GM23248 (cell line): ENCODE measurements at regions not wholly inside any gene's neighbourhood (a gene's known extent, or its start where the extent isn't known, plus 50 kb on each side); places are given as distances from the start of the nearest gene placed in this dataset.

ENCODE experiments used
- DNase-seq: peaks from one replicate; pipeline ENCODE4 v3.0.0-alpha.2; 2015
- H2AFZ ChIP-seq: fragments of 200-600 bp; sonication (generic); 2 replicates; pipeline ENCODE4 v1.6.1; 2016; ENCODE audit warnings: antibody characterized with exemption
- H3F3A ChIP-seq: fragments of 200-600 bp; sonication (generic); 2 replicates; pipeline ENCODE4 v1.6.1; 2016; ENCODE audit warnings: mild to moderate bottlenecking, antibody characterized with exemption, mixed run types; ENCODE audit not compliant: insufficient read depth
- H3K27ac ChIP-seq: fragments of 200-600 bp; sonication (generic); 2 replicates; pipeline ENCODE4 v1.5.1; 2016; ENCODE audit warnings: mild to moderate bottlenecking
- H3K27me3 ChIP-seq: fragments of 200-600 bp; sonication (generic); replicated peaks from 2 replicates; pipeline ENCODE4 v1.6.1; 2016; ENCODE audit warnings: mild to moderate bottlenecking; ENCODE audit not compliant: insufficient read depth
- H3K36me3 ChIP-seq: fragments of 200-600 bp; sonication (generic); 2 replicates; pipeline ENCODE4 v1.6.1; 2016; ENCODE audit warnings: low read depth, mild to moderate bottlenecking
- H3K4me1 ChIP-seq: fragments of 200-600 bp; sonication (generic); 2 replicates; pipeline ENCODE4 v1.6.1; 2016; ENCODE audit warnings: mild to moderate bottlenecking; ENCODE audit not compliant: insufficient read depth
- H3K4me2 ChIP-seq: fragments of 200-600 bp; sonication (generic); one replicate; pipeline ENCODE4 v1.6.1; 2016; ENCODE audit warnings: mild to moderate bottlenecking; ENCODE audit not compliant: unreplicated experiment
- H3K4me3 ChIP-seq: fragments of 200-600 bp; sonication (generic); 2 replicates; pipeline ENCODE4 v1.5.1; 2016; ENCODE audit warnings: mild to moderate bottlenecking
- H3K79me2 ChIP-seq: fragments of 200-600 bp; sonication (generic); 2 replicates; pipeline ENCODE4 v1.6.1; 2016; ENCODE audit warnings: mild to moderate bottlenecking; ENCODE audit not compliant: insufficient read depth
- H3K9ac ChIP-seq: fragments of 200-600 bp; sonication (generic); 2 replicates; pipeline ENCODE4 v1.6.1; 2016; ENCODE audit warnings: mild to moderate bottlenecking
- H3K9me2 ChIP-seq: fragments of 200-600 bp; sonication (generic); 2 replicates; pipeline ENCODE4 v1.6.1; 2016; ENCODE audit warnings: mixed run types, mild to moderate bottlenecking, moderate library complexity; ENCODE audit not compliant: insufficient read depth
- H3K9me3 ChIP-seq: fragments of 200-600 bp; sonication (generic); one replicate; pipeline ENCODE4 v1.6.1; 2017; ENCODE audit warnings: low read depth
- H4K20me1 ChIP-seq: fragments of 200-600 bp; sonication (generic); 2 replicates; pipeline ENCODE4 v1.6.0; 2016; ENCODE audit not compliant: insufficient read depth
- EZH2 ChIP-seq: fragments of 200-600 bp; sonication (generic); IDR thresholded peaks from 2 replicates; pipeline ENCODE4 v1.6.1; 2018; ENCODE audit warnings: antibody characterized with exemption, mild to moderate bottlenecking; ENCODE audit not compliant: insufficient read depth, poor library complexity, severe bottlenecking
- EZH2phosphoT487 ChIP-seq: fragments of 200-600 bp; sonication (generic); IDR thresholded peaks from 2 replicates; pipeline ENCODE4 v1.6.1; 2018; ENCODE audit warnings: antibody characterized with exemption, moderate library complexity, mild to moderate bottlenecking, low read depth; ENCODE audit not compliant: insufficient read depth
- WGBS, 2 experiments: methylation state at CpG; one replicate each; pipeline ENCODE4 v1.1.6; 2015 to 2017; ENCODE audit warnings: low lambda C conversion rate in 2 of 2, low coverage in 1 of 2; ENCODE audit errors: missing lambda C conversion rate in 2 of 2; 5-methylcytosine and 5-hydroxymethylcytosine counted together
- in situ Hi-C: fragments of 300-500 bp; cut with MboI; formaldehyde crosslinking; loops from 2 replicates; pipeline ENCODE4 v1.15.0; 2020

GRCh38 chr12:65764325-65764724, 60.0 kb upstream of the HMGA2 start:
- Histone ChIP-seq H4K20me1 (no peaks in the 10 kb centered on the region), H3K4me1 (peaks cover 13% of the 10 kb centered on the region), H3K9me2 (no peaks in the 10 kb centered on the region), H3K9ac (no peak overlapping the region), H3K9me3 (no peaks in the 10 kb centered on the region), H3K4me2 (no peak overlapping the region), H3F3A (peaks cover 15% of the 10 kb centered on the region; the same call in 1 of the 2 replicates), H3K36me3 (no peaks in the 10 kb centered on the region), H3K27ac (no peak overlapping the region), H3K27me3 (no peaks in the 10 kb centered on the region), H3K4me3 (no peak overlapping the region), H3K79me2 (no peaks in the 10 kb centered on the region), H2AFZ (no peak overlapping the region)
- in situ Hi-C loops = no loop called here
- no peak for DNase-seq
- TF ChIP-seq EZH2phosphoT487 = no peak
- TF ChIP-seq EZH2 = no peak
- 92 to 94% methylated on average over 2 of the region's 2 CpGs for WGBS, 2 experiments

DNA sequence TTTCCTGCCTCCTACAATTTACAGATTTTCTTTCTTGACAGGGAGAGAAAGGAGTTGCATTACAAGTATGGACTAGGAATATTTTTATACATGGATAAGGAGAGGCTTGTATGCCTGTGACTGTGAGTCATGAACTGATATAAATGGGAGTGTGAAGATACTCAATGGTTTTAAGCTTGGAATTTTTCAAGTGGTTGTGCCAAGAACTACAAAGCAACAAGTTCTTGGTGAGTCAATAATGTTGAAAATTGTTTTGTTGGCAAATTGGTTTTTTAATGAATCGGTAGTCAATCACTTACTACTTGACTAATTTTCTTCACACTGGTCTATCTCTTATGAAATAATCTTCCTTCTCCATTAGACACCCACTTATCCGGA, 58.9 kb upstream of the HMGA2 start:
- H4K20me1 ChIP-seq = no peaks in the 10 kb centered on the region
- peaks cover 13% of the 10 kb centered on the region for H3K4me1 ChIP-seq
- in situ Hi-C loops = no loop called here
- H3K79me2 ChIP-seq = no peaks in the 10 kb centered on the region
- H3K27me3 ChIP-seq = no peaks in the 10 kb centered on the region
- no peaks in the 10 kb centered on the region for H3K36me3 ChIP-seq
- H2AFZ ChIP-seq = no peak overlapping the region
- 87 to 92% methylated on average over 2 of the region's 2 CpGs for WGBS, 2 experiments
- H3F3A ChIP-seq = peaks cover 15% of the 10 kb centered on the region; the same call in 1 of the 2 replicates
- DNase-seq = peak; percentile 58
- H3K9me3 ChIP-seq = no peaks in the 10 kb centered on the region
- no peak overlapping the region for H3K4me3 ChIP-seq
- no peaks in the 10 kb centered on the region for H3K9me2 ChIP-seq
- H3K9ac ChIP-seq = no peak overlapping the region
- no peak for TF ChIP-seq EZH2phosphoT487
- TF ChIP-seq EZH2 = no peak
- no peak overlapping the region for H3K4me2 ChIP-seq
- H3K27ac ChIP-seq = no peak overlapping the region

- in situ Hi-C loops = no loop called here
- Histone ChIP-seq H4K20me1 (no peaks in the 10 kb centered on the region), H3K9ac (no peak overlapping the region), H3K4me1 (peaks cover 11% of the 10 kb centered on the region), H3K4me2 (no peak overlapping the region), H3K9me3 (no peaks in the 10 kb centered on the region), H3K27me3 (no peaks in the 10 kb centered on the region), H2AFZ (no peak overlapping the region), H3K79me2 (no peaks in the 10 kb centered on the region), H3K27ac (no peak overlapping the region), H3K9me2 (no peaks in the 10 kb centered on the region), H3K36me3 (no peaks in the 10 kb centered on the region), H3F3A (peaks cover 11% of the 10 kb centered on the region; the same call in 1 of the 2 replicates), H3K4me3 (no peak overlapping the region)
- DNase-seq = no peak
- WGBS, 2 experiments = 91 to 95% methylated on average over 6 of the region's 6 CpGs
- TF ChIP-seq EZH2phosphoT487 = no peak
- TF ChIP-seq EZH2 = no peak
Observed at GRCh38 chr12:65769880-65770279, 54.4 kb upstream of the HMGA2 start.
